Erythroblast (primary cell): ENCODE measurements at regions not wholly inside any gene's neighbourhood (a gene's known extent, or its start where the extent isn't known, plus 50 kb on each side); places are given as distances from the start of the nearest gene placed in this dataset.

ENCODE experiments used
- GATA1 ChIP-seq: IDR thresholded peaks from 2 replicates; pipeline ENCODE4 v1.6.1; 2011; ENCODE audit warnings: low read depth, mild to moderate bottlenecking, control low read depth, low read length, moderate library complexity
- POLR2A ChIP-seq: IDR thresholded peaks from 2 replicates; pipeline ENCODE4 v1.6.1; 2011; ENCODE audit warnings: mild to moderate bottlenecking, low read length

DNA sequence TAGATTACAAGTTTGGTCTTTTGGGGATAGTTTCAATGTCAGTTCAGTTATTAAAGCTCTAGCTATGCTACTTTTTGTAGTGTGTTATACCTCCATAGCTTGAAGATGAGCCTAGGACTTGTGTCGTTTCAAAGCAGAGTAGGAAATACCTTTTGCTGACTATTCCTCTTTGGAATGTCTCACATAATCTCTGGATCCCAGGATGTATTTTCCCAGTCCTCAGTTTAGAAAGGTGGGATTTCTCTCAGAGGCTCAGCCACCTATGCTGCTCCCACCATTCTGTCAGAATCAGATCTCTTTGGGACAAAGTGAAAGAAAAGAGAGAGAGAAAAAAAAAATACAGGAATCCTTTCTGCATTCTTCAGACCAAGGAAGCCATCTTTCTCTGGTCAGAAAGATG lies 567.5 kb upstream of the IMPG1 start:
- TF ChIP-seq POLR2A = no peak
- TF ChIP-seq GATA1 = no peak
